Activated naive CD8-positive, alpha-beta T cell treated with anti-CD3 and anti-CD28 coated beads for 36 hours (primary cell): ENCODE measurements at regions not wholly inside any gene's neighbourhood (a gene's known extent, or its start where the extent isn't known, plus 50 kb on each side); places are given as distances from the start of the nearest gene placed in this dataset.
"Not testable (repeated sequence)": the region's sequence is repeated elsewhere in the genome, so short reads cannot be mapped to it uniquely, and the experiment has no call there.

Source experiments
- DNase-seq: peaks from one replicate; pipeline ENCODE4 v3.0.0; 2021
- H3K27ac Mint-ChIP-seq: one replicate; pipeline ENCODE4 v1.8.0; 2022; ENCODE audit warnings: mild to moderate bottlenecking, moderate library complexity, mixed read lengths
- H3K27me3 Mint-ChIP-seq: one replicate; pipeline ENCODE4 v1.8.0; 2022; ENCODE audit warnings: mild to moderate bottlenecking, mixed read lengths
- H3K36me3 Mint-ChIP-seq: one replicate; pipeline ENCODE4 v1.8.0; 2021; ENCODE audit warnings: mild to moderate bottlenecking, mixed read lengths
- H3K4me1 Mint-ChIP-seq: one replicate; pipeline ENCODE4 v1.8.0; 2021; ENCODE audit warnings: mixed read lengths
- H3K4me3 Mint-ChIP-seq: one replicate; pipeline ENCODE4 v1.8.0; 2022; ENCODE audit warnings: mild to moderate bottlenecking, moderate library complexity, mixed read lengths
- H3K9me3 Mint-ChIP-seq: one replicate; pipeline ENCODE4 v1.8.0; 2022; ENCODE audit warnings: mixed read lengths

GRCh38 chr12:125518074-125518473, 452.8 kb downstream of the AACS start:
- Mint-ChIP-seq H3K4me3 (no peak overlapping the region), H3K4me1 (no peaks in the 10 kb centered on the region), H3K27me3 (no peaks in the 10 kb centered on the region), H3K36me3 (no peaks in the 10 kb centered on the region), H3K9me3 (peaks cover 3% of the 10 kb centered on the region), H3K27ac (no peak overlapping the region)
- DNase-seq = no peak

GRCh38 chr12:125519026-125519651, 453.9 kb downstream of the AACS start:
- Mint-ChIP-seq H3K27me3 (no peaks in the 10 kb centered on the region), H3K4me3 (no peak overlapping the region), H3K27ac (no peak overlapping the region), H3K36me3 (no peaks in the 10 kb centered on the region), H3K9me3 (peaks cover 3% of the 10 kb centered on the region), H3K4me1 (no peaks in the 10 kb centered on the region)
- no peak for DNase-seq

- Mint-ChIP-seq H3K27me3 (peaks cover under 1% of the 10 kb centered on the region), H3K36me3 (no peaks in the 10 kb centered on the region), H3K27ac (no peak overlapping the region), H3K4me1 (no peaks in the 10 kb centered on the region), H3K9me3 (peaks cover 3% of the 10 kb centered on the region), H3K4me3 (no peak overlapping the region)
- DNase-seq = no peak
Measured at GRCh38 chr12:125525879-125526278, 460.6 kb downstream of the AACS start.

- Mint-ChIP-seq H3K36me3 (no peaks in the 10 kb centered on the region), H3K4me1 (no peaks in the 10 kb centered on the region), H3K4me3 (no peak overlapping the region), H3K27ac (no peak overlapping the region), H3K27me3 (peaks cover 15% of the 10 kb centered on the region), H3K9me3 (no peaks in the 10 kb centered on the region)
- DNase-seq = no peak
Measured at GRCh38 chr12:125528281-125528680, 463.0 kb downstream of the AACS start.

- H3K9me3 Mint-ChIP-seq = no peaks in the 10 kb centered on the region
- no peak overlapping the region for H3K27ac Mint-ChIP-seq
- no peak for DNase-seq
- peaks cover 23% of the 10 kb centered on the region for H3K27me3 Mint-ChIP-seq
- H3K36me3 Mint-ChIP-seq = no peaks in the 10 kb centered on the region
- no peak overlapping the region for H3K4me3 Mint-ChIP-seq
- H3K4me1 Mint-ChIP-seq = no peaks in the 10 kb centered on the region
Measured at GRCh38 chr12:125530201-125530600, 465.0 kb downstream of the AACS start.

- H3K9me3 Mint-ChIP-seq = no peaks in the 10 kb centered on the region
- H3K27ac Mint-ChIP-seq = no peak overlapping the region
Measured at GRCh38 chr12:125530876-125531275, 465.6 kb downstream of the AACS start.

GRCh38 chr12:125531574-125531973, 466.3 kb downstream of the AACS start:
- Mint-ChIP-seq H3K27me3 (peaks cover 23% of the 10 kb centered on the region), H3K27ac (no peak overlapping the region), H3K4me1 (no peaks in the 10 kb centered on the region), H3K9me3 (no peaks in the 10 kb centered on the region), H3K36me3 (no peaks in the 10 kb centered on the region), H3K4me3 (no peak overlapping the region)
- no peak for DNase-seq

More at GRCh38 chr12:125530876-125531275, 465.6 kb downstream of the AACS start:
- no peak overlapping the region for H3K4me3 Mint-ChIP-seq
- no peaks in the 10 kb centered on the region for H3K4me1 Mint-ChIP-seq
- DNase-seq = no peak
- no peaks in the 10 kb centered on the region for H3K36me3 Mint-ChIP-seq
- H3K27me3 Mint-ChIP-seq = peaks cover 23% of the 10 kb centered on the region

GRCh38 chr12:125533434-125534029, 468.3 kb downstream of the AACS start:
- Mint-ChIP-seq H3K27me3 (peaks cover 23% of the 10 kb centered on the region), H3K36me3 (no peaks in the 10 kb centered on the region), H3K4me3 (no peak overlapping the region), H3K9me3 (no peaks in the 10 kb centered on the region), H3K4me1 (no peaks in the 10 kb centered on the region), H3K27ac (no peak overlapping the region)
- peak; percentile 22 for DNase-seq

GRCh38 chr12:125538401-125539199, 473.4 kb downstream of the AACS start:
- Mint-ChIP-seq H3K4me1 (no peaks in the 10 kb centered on the region), H3K27ac (no peak overlapping the region), H3K4me3 (no peak overlapping the region), H3K36me3 (no peaks in the 10 kb centered on the region), H3K9me3 (peaks cover 2% of the 10 kb centered on the region), H3K27me3 (peaks cover 7% of the 10 kb centered on the region)
- no peak for DNase-seq

GRCh38 chr12:125540580-125541204, 475.5 kb downstream of the AACS start:
- no peak overlapping the region for H3K4me3 Mint-ChIP-seq
- H3K9me3 Mint-ChIP-seq = peaks cover 2% of the 10 kb centered on the region
- DNase-seq = no peak
- no peak overlapping the region for H3K27ac Mint-ChIP-seq
- no peaks in the 10 kb centered on the region for H3K27me3 Mint-ChIP-seq
- no peaks in the 10 kb centered on the region for H3K36me3 Mint-ChIP-seq
- H3K4me1 Mint-ChIP-seq = no peaks in the 10 kb centered on the region

GRCh38 chr12:125544960-125545359, 479.7 kb downstream of the AACS start:
- H3K27ac Mint-ChIP-seq = no peak overlapping the region
- DNase-seq = no peak
- no peaks in the 10 kb centered on the region for H3K36me3 Mint-ChIP-seq
- H3K4me1 Mint-ChIP-seq = no peaks in the 10 kb centered on the region
- peaks cover 7% of the 10 kb centered on the region for H3K27me3 Mint-ChIP-seq
- H3K9me3 Mint-ChIP-seq = peaks cover 2% of the 10 kb centered on the region
- no peak overlapping the region for H3K4me3 Mint-ChIP-seq

GRCh38 chr12:125549171-125549570, 483.9 kb downstream of the AACS start:
- H3K36me3 Mint-ChIP-seq = no peaks in the 10 kb centered on the region
- H3K27me3 Mint-ChIP-seq = peaks cover 7% of the 10 kb centered on the region
- H3K9me3 Mint-ChIP-seq = no peaks in the 10 kb centered on the region
- H3K27ac Mint-ChIP-seq = no peak overlapping the region
- DNase-seq = no peak
- no peak overlapping the region for H3K4me3 Mint-ChIP-seq
- no peaks in the 10 kb centered on the region for H3K4me1 Mint-ChIP-seq

GRCh38 chr12:125549836-125550235, 484.6 kb downstream of the AACS start:
- peaks cover 7% of the 10 kb centered on the region for H3K27me3 Mint-ChIP-seq
- peaks cover 3% of the 10 kb centered on the region for H3K9me3 Mint-ChIP-seq
- no peaks in the 10 kb centered on the region for H3K36me3 Mint-ChIP-seq
- no peak for DNase-seq
- no peak overlapping the region for H3K4me3 Mint-ChIP-seq
- H3K4me1 Mint-ChIP-seq = no peaks in the 10 kb centered on the region
- no peak overlapping the region for H3K27ac Mint-ChIP-seq

GRCh38 chr12:125552295-125552694, 487.1 kb downstream of the AACS start:
- no peak for DNase-seq
- no peak overlapping the region for H3K27ac Mint-ChIP-seq
- H3K36me3 Mint-ChIP-seq = no peaks in the 10 kb centered on the region
- peaks cover 3% of the 10 kb centered on the region for H3K9me3 Mint-ChIP-seq
- H3K4me3 Mint-ChIP-seq = no peak overlapping the region
- H3K4me1 Mint-ChIP-seq = no peaks in the 10 kb centered on the region
- H3K27me3 Mint-ChIP-seq = peaks cover 7% of the 10 kb centered on the region

- H3K27me3 Mint-ChIP-seq, H3K4me3 Mint-ChIP-seq, H3K9me3 Mint-ChIP-seq, DNase-seq, H3K36me3 Mint-ChIP-seq, H3K4me1 Mint-ChIP-seq, H3K27ac Mint-ChIP-seq: not testable (repeated sequence)
Measured at GRCh38 chr12:125561008-125561407, 495.8 kb downstream of the AACS start.
